HG02623 (cell line): ENCODE measurements at regions not wholly inside any gene's neighbourhood (a gene's known extent, or its start where the extent isn't known, plus 50 kb on each side); places are given as distances from the start of the nearest gene placed in this dataset.
"Not testable (repeated sequence)": the region's sequence is repeated elsewhere in the genome, so short reads cannot be mapped to it uniquely, and the experiment has no call there.

Experiments
- ATAC-seq: cut with Tn5 transposase; IDR thresholded peaks from one replicate; pipeline ENCODE4 v1.9.1; 2021; ENCODE audit warnings: moderate library complexity; ENCODE audit not compliant: unreplicated experiment

GRCh38 chr14:86357876-86358275 lies 827.9 kb downstream of the FLRT2 start:
- ATAC-seq: no peak

- ATAC-seq: no peak
These were observed 827.2 kb downstream of the FLRT2 start for GRCh38 chr14:86357119-86357518.

- ATAC-seq: no peak
These were observed 817.0 kb downstream of the FLRT2 start for GRCh38 chr14:86346818-86347384.

- no peak for ATAC-seq
These were observed 804.4 kb downstream of the FLRT2 start for GRCh38 chr14:86334355-86334754.

- no peak for ATAC-seq
These were observed 803.5 kb downstream of the FLRT2 start for GRCh38 chr14:86333493-86333892.

- no peak for ATAC-seq
These were observed 801.4 kb downstream of the FLRT2 start for GRCh38 chr14:86331341-86331740.

GRCh38 chr14:86321151-86321550 lies 791.2 kb downstream of the FLRT2 start:
- no peak for ATAC-seq

GRCh38 chr14:86312154-86312665 lies 782.3 kb downstream of the FLRT2 start:
- not testable (repeated sequence) for ATAC-seq

- ATAC-seq: no peak
These were observed 781.2 kb downstream of the FLRT2 start for GRCh38 chr14:86311151-86311550.

- ATAC-seq: no peak
These were observed 780.7 kb downstream of the FLRT2 start for GRCh38 chr14:86310611-86311010.

- no peak for ATAC-seq
These were observed 780.2 kb downstream of the FLRT2 start for GRCh38 chr14:86310148-86310547.

- ATAC-seq: no peak
These were observed 775.1 kb downstream of the FLRT2 start for GRCh38 chr14:86305058-86305457.

- no peak for ATAC-seq
These were observed 770.0 kb downstream of the FLRT2 start for GRCh38 chr14:86299994-86300393.

- ATAC-seq: no peak
These were observed 766.2 kb downstream of the FLRT2 start for GRCh38 chr14:86296173-86296572.

GRCh38 chr14:86288336-86288735 lies 758.4 kb downstream of the FLRT2 start:
- ATAC-seq: no peak

GRCh38 chr14:86279405-86279804 lies 749.5 kb downstream of the FLRT2 start:
- no peak for ATAC-seq

- ATAC-seq: no peak
These were observed 728.0 kb downstream of the FLRT2 start for GRCh38 chr14:86257973-86258372.

- peak; percentile 67 for ATAC-seq
These were observed 713.2 kb downstream of the FLRT2 start for GRCh38 chr14:86243158-86243557.

GRCh38 chr14:86237733-86238132 lies 707.8 kb downstream of the FLRT2 start:
- ATAC-seq: no peak

GRCh38 chr14:86221755-86222154 lies 691.8 kb downstream of the FLRT2 start:
- no peak for ATAC-seq

GRCh38 chr14:86221000-86221399 lies 691.1 kb downstream of the FLRT2 start:
- no peak for ATAC-seq

GRCh38 chr14:86217523-86217922 lies 687.6 kb downstream of the FLRT2 start:
- no peak for ATAC-seq

- no peak for ATAC-seq
These were observed 673.9 kb downstream of the FLRT2 start for GRCh38 chr14:86203843-86204242.
